CD4-positive, alpha-beta T cell treated with Interleukin-17A for 1 hour (primary cell): ENCODE measurements at regions not wholly inside any gene's neighbourhood (a gene's known extent, or its start where the extent isn't known, plus 50 kb on each side); places are given as distances from the start of the nearest gene placed in this dataset.
"Not testable (repeated sequence)": the region's sequence is repeated elsewhere in the genome, so short reads cannot be mapped to it uniquely, and the experiment has no call there.

ENCODE experiments used
- DNase-seq: peaks from one replicate; pipeline ENCODE4 v3.0.0-alpha.2; 2020

GRCh38 chr2:60230037-60230436 is 323.4 kb downstream of the BCL11A start:
- no peak for DNase-seq

DNA sequence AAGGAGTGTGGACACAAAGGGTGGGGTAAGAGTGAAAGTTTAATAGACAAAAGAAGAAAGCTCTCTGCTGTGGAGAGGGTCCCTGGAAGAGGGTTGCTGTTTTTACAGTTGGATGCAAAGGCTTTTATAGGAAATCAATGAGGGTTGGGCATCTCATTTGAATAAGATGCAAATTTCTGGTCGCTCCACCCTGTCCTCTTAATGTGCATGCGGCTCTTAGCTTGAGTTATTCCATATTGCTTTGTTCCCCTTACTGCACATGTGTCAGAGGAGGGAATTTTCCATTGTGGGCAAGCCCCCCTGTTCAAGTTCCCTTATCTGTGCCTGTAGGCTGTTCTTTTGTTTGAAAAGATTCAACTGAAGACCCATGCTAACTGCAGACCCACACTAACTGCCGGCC is 326.5 kb downstream of the BCL11A start:
- no peak for DNase-seq

GRCh38 chr2:60226191-60226590 is 327.3 kb downstream of the BCL11A start:
- no peak for DNase-seq

- DNase-seq, result no peak
Measured at GRCh38 chr2:60223859-60224258, 329.6 kb downstream of the BCL11A start.

GRCh38 chr2:60221098-60221497 is 332.4 kb downstream of the BCL11A start:
- no peak for DNase-seq

GRCh38 chr2:60219536-60219935 is 333.9 kb downstream of the BCL11A start:
- DNase-seq, result no peak

GRCh38 chr2:60216452-60216995 is 336.9 kb downstream of the BCL11A start:
- DNase-seq, result no peak

DNA sequence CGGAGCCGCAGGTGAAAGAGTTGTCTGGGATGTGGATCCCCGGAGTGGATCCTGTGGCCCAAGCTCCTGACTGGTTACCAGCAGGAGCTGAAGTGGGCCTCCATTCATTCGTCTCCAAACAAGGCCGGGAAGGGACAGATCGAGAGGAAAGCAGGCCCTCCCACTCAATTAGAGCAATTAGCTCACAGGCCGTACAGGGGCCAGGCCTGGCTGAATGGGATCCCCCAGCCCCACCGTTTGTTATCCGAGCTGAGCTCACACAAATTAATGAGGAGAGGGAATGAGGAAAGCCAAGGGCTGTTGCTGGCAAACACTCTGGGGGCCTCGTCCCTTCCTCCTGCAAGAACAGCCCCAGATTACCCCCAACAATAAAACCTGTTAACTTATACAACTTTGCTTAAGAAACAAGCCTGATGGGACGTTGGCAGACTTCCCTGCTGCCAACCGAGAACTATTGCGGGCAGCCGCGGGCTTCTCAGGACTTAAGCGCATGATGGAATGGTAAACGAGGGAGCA is 338.0 kb downstream of the BCL11A start:
- DNase-seq, result no peak

DNA sequence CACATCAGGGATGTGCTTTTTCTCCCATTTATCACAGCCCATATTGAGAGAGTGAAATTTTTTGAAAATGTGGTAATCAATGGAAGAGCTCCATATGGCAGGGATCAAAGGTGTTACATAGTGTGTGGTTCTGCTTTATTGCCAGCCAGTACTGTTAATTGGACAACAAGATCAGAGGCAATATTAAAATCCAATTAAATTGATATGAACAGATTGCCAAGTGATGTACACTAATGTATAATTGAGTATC is 338.9 kb downstream of the BCL11A start:
- DNase-seq, result no peak

- no peak for DNase-seq
Measured at GRCh38 chr2:60213865-60214625, 339.4 kb downstream of the BCL11A start.

GRCh38 chr2:60212181-60212945 is 341.1 kb downstream of the BCL11A start:
- DNase-seq, result no peak

GRCh38 chr2:60189006-60189405 is 364.4 kb downstream of the BCL11A start:
- DNase-seq, result not testable (repeated sequence)

DNA sequence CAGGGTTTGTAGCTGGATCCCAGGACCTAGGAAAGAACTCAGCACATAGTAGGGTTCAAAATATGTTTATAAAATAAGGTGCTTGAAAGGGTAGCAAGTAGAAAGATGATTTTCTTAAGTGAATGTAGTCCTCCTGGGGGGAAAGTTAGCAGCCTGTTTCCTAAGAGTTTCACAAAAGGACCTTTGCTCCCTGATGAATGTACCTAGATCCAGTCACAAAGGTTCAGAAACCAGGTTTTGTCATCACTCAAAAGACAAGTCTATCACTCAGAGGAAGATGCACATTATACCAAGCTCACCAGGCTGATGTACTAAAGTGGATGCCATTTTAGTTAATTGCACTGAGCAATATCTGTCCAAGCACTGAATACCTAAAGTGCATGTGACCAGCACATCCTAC is 378.2 kb downstream of the BCL11A start:
- no peak for DNase-seq

DNA sequence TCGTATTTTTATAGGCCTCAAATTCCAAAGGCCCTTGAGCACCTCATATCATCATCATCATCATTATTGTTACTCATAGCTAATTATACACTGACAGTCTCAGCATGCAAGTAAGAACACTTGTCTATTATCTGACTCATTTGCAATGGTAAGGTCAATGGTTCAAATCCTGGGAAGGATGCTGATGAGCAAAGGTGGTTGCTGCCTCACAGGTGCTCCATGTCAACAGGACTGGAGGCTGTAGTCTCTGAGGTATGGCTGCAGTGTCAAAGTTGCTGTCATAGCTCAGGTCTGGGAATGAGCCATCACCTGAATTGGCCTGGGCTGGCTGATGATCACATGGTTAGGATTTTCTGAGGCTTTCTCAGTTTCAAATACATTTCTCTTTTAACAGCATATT is 379.3 kb downstream of the BCL11A start:
- DNase-seq, result no peak

DNA sequence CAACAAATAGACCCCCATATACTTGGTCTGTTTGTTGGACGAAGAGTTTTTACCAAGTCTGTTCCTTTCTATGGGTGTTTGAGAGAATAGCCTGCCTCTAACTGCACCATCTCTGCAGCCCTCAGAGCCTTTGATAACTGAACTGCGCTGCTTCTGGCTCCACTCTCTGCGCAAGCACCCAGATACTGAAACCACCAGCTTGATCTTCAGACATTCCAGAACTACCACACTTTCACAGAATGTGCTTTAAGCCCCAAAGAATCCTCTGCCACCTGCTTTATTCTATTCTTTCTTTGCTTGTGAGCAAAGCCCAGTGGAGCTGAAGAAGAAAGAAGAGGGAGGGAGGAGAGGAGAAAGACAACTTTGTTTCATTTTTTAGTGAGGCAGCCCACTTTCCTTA is 380.7 kb downstream of the BCL11A start:
- no peak for DNase-seq

- DNase-seq, result no peak
Measured at GRCh38 chr2:60170272-60170671, 383.2 kb downstream of the BCL11A start.

DNA sequence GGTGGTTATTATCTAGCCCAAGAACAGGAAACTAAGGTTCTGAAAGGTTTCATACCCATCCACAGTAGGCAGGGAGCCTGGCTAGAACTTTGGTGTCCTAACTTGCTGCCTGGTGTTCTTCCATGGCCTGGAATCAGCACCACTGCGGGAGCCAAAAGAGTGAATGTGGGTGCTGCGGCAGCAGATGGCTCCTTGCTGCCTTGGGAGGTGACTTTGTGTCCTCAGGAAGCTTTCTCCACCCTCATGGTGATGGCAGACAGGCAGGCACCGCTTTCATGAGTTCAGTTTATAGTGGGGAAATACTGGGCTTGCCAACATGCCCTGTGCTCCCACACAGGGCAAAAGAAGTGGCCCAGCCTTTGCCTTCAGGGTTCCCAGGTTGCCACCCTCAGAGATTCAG is 385.2 kb downstream of the BCL11A start:
- no peak for DNase-seq

DNA sequence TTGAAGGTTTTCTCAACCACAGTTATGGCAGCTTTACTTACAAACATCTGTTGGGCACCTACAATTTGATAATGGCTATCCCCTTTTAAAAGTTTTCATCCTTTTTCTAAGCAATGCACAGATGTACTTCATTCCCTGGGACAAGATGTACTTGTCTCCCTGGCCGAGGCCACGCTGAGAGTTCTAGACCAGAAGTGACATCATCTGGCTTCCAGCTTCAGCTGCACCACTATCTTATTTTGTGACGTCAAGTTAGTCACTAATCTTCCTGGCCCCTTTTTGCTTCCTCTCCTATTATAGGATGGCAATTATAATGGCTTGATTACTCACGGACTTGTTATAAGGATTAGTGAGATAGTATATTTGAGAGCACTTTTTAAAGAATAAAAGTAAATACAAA is 386.4 kb downstream of the BCL11A start:
- no peak for DNase-seq

DNA sequence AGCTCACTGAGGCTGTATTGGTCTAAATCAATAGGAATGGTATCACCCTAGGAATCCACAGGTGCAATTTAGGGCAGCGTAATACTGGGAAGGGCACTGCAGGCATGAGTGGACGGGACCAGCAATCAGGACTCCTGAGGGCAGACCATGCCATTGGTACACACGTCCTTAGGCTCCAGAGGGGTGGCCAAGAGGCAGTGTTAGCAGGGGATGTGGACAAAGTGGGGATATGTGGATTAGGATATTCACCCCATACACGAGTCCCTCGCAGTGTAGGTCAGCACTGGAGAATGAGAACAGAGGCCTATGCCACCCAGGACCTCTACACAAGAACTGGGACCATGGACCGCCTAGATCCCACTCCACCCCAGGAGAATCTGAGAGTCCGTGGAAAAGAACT is 389.8 kb downstream of the BCL11A start:
- DNase-seq, result no peak

DNA sequence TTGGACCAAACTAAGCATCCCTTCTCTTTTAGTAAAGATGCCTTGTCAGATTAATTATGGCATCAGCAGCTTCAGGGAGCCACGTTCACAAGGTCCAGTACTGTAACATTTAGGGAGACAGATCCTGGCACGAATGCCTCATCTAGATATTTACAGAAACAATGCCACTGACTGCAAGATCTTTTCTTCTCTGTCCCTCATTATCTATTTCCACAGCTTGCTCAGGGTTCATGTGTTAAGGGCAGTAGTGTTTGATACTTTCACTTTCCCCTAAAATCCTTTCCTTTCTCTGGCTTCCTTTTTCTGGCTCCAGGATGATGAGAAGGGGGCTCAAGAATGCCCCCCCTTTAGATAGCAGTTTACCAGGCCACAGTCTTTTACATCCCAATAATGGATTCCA is 393.9 kb downstream of the BCL11A start:
- DNase-seq, result no peak

- DNase-seq, result no peak
Measured at GRCh38 chr2:60158262-60158661, 395.2 kb downstream of the BCL11A start.

DNA sequence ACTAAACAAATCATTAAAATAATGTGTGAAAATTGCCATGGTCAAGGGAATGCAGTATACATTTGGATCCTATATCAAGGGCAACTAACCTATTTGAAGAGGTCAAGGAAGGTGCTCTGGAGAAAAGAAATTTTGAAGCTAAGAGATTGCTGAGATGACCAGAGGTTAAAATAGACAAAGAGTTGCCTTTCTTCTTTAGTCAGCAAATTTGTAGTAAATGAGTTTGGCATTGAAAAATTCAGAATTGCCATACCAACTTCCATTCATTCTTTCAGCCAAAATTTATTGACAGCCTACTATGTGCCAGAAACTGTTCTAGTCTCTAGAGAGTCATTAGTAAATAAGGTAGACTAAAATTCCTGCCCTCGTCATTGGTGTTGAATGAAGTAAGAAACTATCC is 396.2 kb downstream of the BCL11A start:
- DNase-seq, result no peak

- DNase-seq, result no peak
Measured at GRCh38 chr2:60154142-60154541, 399.3 kb downstream of the BCL11A start.

DNA sequence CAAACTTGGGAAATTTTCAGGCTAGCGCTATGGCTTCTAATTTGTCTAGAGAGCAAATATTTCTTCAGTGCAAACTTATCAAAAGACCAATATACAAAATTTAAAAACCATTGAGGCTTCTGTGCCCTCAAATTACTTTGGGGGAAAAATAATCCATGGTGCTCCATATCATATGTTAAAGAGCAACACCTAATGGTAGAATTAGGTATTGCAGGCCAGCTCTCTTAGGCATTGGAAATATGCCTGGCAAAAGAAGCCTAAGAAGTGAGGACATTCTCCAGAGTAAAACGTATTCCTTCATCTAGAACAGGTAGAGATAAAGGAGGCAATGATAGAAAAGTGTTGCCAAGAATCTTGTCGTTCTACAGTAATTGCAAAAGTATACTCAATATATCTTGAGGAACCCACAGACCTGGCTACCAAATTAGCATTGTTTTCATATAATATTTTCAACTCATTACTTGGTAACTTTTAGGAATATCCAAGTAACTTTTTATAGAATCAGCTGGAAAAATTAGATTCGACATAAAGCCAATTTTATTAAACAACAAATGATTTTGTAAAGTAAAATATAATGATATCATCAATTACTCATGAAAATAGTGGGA is 401.1 kb downstream of the BCL11A start:
- DNase-seq, result peak; percentile 20
